ENCODE measurements at regions not wholly inside any gene's neighbourhood (a gene's known extent, or its start where the extent isn't known, plus 50 kb on each side); places are given as distances from the start of the nearest gene placed in this dataset.

- Mint-ChIP-seq H3K4me3 (no peak overlapping the region), H3K9me3 (peaks cover under 1% of the 10 kb centered on the region; the same call in 1 of the 2 replicates), H3K4me1 (peaks cover 19% of the 10 kb centered on the region), H3K27me3 (ENCODE audit: low read depth) (peaks cover 3% of the 10 kb centered on the region), H3K36me3 (no peaks in the 10 kb centered on the region), H3K27ac (no peak overlapping the region)
- TF ChIP-seq NFATC4 (CRISPR knock-in tag; IDR thresholded peaks at IDR 0.05) (no peak), TEAD4 (CRISPR knock-in tag; IDR thresholded peaks at IDR 0.05) (no peak), ZBTB21 (CRISPR knock-in tag; IDR thresholded peaks at IDR 0.05; ENCODE audit: borderline replicate concordance) (no peak), ETV6 (CRISPR knock-in tag; IDR thresholded peaks at IDR 0.05) (no peak), ZNF219 (CRISPR knock-in tag; IDR thresholded peaks at IDR 0.05; ENCODE audit: borderline replicate concordance) (no peak), PRRX2 (CRISPR knock-in tag; IDR thresholded peaks at IDR 0.05) (no peak), CREB1 (CRISPR knock-in tag; IDR thresholded peaks at IDR 0.05) (no peak), NR1H2 (CRISPR knock-in tag; IDR thresholded peaks at IDR 0.05) (no peak), MYBL2 (CRISPR knock-in tag; IDR thresholded peaks at IDR 0.05) (no peak), NFYB (CRISPR knock-in tag; conservative IDR thresholded peaks at IDR 0.05; ENCODE audit: low read depth) (no peak), PRDM15 (CRISPR knock-in tag; IDR thresholded peaks at IDR 0.05) (no peak), E2F1 (CRISPR knock-in tag; IDR thresholded peaks at IDR 0.05) (no peak)
- POLR2A ChIA-PET, result no interaction called here
- DNase-seq (ENCODE audit: low spot score) (no peak), ATAC-seq (no peak)
- CTCF ChIA-PET, result no interaction called here
Observed at GRCh38 chr5:77920359-77921058, 144.4 kb upstream of the TBCA start.

- POLR2A ChIA-PET, result no interaction called here
- 0 out of 2 replicates have a peak overlapping the region, but pooled peaks have one; percentile 33 for H3K27ac Mint-ChIP-seq
- no peaks in the 10 kb centered on the region; the same call in 1 of the 2 replicates for H3K36me3 Mint-ChIP-seq
- peaks cover 19% of the 10 kb centered on the region for H3K27me3 Mint-ChIP-seq (ENCODE audit: low read depth)
- peaks cover 18% of the 10 kb centered on the region for H3K9me3 Mint-ChIP-seq
- CTCF ChIA-PET, result no interaction called here
- H3K4me3 Mint-ChIP-seq, result no peak overlapping the region
- DNase-seq (ENCODE audit: low spot score), result no peak
- TF ChIP-seq ZNF416 (CRISPR knock-in tag; IDR thresholded peaks at IDR 0.05) (no peak), ZNF512 (CRISPR knock-in tag; IDR thresholded peaks at IDR 0.05; ENCODE audit: borderline replicate concordance) (no peak), ZNF532 (CRISPR knock-in tag; IDR thresholded peaks at IDR 0.05; ENCODE audit: borderline replicate concordance) (no peak), TCF7 (CRISPR knock-in tag; IDR thresholded peaks at IDR 0.05; ENCODE audit: low read depth) (no peak), ATF2 (CRISPR knock-in tag; IDR thresholded peaks at IDR 0.05; ENCODE audit: borderline replicate concordance, low read depth) (no peak), ERG (CRISPR knock-in tag; IDR thresholded peaks at IDR 0.05) (no peak), CREB1 (CRISPR knock-in tag; IDR thresholded peaks at IDR 0.05) (no peak), ETV6 (CRISPR knock-in tag; IDR thresholded peaks at IDR 0.05) (no peak), IRF1 (CRISPR knock-in tag; IDR thresholded peaks at IDR 0.05) (no peak), MXD4 (CRISPR knock-in tag; IDR thresholded peaks at IDR 0.05; ENCODE audit: borderline replicate concordance) (no peak), ELF4 (CRISPR knock-in tag; IDR thresholded peaks at IDR 0.05; ENCODE audit: low read depth) (no peak)
- no peak for ATAC-seq
- H3K4me1 Mint-ChIP-seq, result peaks cover 24% of the 10 kb centered on the region
Observed at GRCh38 chr5:77915346-77915745, 139.2 kb upstream of the TBCA start.
